GM10248 (cell line): ENCODE measurements at regions not wholly inside any gene's neighbourhood (a gene's known extent, or its start where the extent isn't known, plus 50 kb on each side); places are given as distances from the start of the nearest gene placed in this dataset.

Experiments used
- CTCF ChIA-PET: fragments of 300-600 bp; sonication (Branson Sonifier 250); formaldehyde crosslinking; extraction: SDS; loops from one replicate; lab custom pipeline; 2021; ENCODE audit warnings: antibody characterized with exemption; lab: Yijun Ruan, JAX
- POLR2A ChIA-PET: fragments of 350-650 bp; sonication (Branson Sonifier 250); formaldehyde crosslinking; extraction: SDS; loops from one replicate; lab custom pipeline; 2020; ENCODE audit warnings: antibody characterized with exemption; lab: Yijun Ruan, JAX
- DNase-seq: peaks from one replicate; pipeline ENCODE4 v3.0.0; 2012; ENCODE audit errors: extremely low spot score
- TF ChIP-seq, protein P1 (sequence below): IDR thresholded peaks from 2 replicates; pipeline ENCODE4 v1.5.1; 2012; ENCODE audit warnings: mild to moderate bottlenecking, low read depth; ENCODE audit errors: extremely low read depth, missing control alignments, control extremely low read depth

- TF ChIP-seq, protein P1, sequence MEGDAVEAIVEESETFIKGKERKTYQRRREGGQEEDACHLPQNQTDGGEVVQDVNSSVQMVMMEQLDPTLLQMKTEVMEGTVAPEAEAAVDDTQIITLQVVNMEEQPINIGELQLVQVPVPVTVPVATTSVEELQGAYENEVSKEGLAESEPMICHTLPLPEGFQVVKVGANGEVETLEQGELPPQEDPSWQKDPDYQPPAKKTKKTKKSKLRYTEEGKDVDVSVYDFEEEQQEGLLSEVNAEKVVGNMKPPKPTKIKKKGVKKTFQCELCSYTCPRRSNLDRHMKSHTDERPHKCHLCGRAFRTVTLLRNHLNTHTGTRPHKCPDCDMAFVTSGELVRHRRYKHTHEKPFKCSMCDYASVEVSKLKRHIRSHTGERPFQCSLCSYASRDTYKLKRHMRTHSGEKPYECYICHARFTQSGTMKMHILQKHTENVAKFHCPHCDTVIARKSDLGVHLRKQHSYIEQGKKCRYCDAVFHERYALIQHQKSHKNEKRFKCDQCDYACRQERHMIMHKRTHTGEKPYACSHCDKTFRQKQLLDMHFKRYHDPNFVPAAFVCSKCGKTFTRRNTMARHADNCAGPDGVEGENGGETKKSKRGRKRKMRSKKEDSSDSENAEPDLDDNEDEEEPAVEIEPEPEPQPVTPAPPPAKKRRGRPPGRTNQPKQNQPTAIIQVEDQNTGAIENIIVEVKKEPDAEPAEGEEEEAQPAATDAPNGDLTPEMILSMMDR = no peak
- CTCF ChIA-PET = interaction anchor here (1.2 to 3.3 kb wide), 4 partner anchors 9 to 136 kb away, joined by 3 to 22 read pairs (median 6); no protein-coding TSS in a partner anchor
- DNase-seq = peak; percentile 48
- POLR2A ChIA-PET = no interaction called here
Measured at GRCh38 chr13:46983881-46984280, 87.0 kb upstream of the HTR2A start.

DNA sequence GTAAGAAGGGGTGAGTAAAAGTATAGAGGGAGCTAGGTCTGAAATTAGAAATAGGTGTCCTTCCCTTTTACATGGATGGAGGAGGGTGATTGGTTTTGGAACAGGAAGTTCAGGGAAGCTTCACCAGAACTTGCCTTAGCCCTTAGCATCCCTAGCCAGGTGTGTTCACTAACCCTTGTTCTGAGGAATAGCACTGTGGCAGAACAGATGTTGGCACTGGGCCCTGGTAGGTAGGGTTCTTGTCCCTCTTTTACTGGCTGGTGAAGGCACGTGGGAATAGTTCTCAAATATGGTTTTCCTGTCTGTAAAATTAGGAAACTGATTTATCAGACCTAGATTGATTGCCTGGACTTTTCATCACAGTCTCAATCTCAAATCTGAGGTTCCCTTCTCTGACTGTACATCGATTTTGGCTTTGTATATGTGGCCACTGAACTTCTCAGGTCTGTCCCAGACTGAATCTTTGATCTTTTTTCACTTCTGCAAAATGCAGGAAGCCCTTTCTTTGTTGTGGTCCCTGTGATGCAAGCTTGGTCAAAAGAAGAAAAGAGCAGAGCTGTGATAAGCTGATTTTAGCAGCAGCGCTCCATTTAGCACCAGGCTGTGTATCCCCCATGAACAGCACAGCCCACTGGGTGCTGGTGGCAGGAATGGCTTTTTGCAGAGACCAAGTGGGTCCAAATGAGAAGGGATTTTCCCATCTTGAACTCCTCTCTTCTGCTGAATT is 86.2 kb upstream of the HTR2A start:
- CTCF ChIA-PET = interaction anchor here (1.0 to 3.3 kb wide), 5 partner anchors 9 to 135 kb away, joined by 3 to 22 read pairs (median 5); no protein-coding TSS in a partner anchor
- POLR2A ChIA-PET = no interaction called here
- peak; percentile 69 for DNase-seq
- TF ChIP-seq, protein P1 = no peak

DNA sequence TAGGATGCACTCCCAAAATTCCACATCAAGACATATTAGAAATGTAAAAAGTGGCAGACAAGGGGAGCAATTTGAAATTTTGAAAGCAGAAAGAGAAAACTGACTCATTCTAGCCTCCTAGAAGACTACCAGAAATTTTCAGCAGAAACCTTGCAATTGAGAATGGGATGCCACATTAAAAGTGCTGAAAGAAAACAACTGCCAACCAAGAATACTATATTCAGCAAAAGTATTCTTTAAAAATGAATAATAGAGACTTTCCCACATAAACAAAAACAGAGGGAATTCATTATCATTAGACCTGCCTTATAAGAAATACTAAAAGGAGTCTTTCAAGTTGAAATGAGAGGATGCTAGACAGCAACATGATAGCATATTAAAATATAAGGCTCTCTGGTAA is 78.3 kb upstream of the HTR2A start:
- DNase-seq = no peak
- TF ChIP-seq, protein P1 = no peak
- CTCF ChIA-PET = interaction anchor here (1.3 to 1.6 kb wide), 2 partner anchors 13 to 29 kb away, joined by 4 to 9 read pairs; no protein-coding TSS in a partner anchor
- POLR2A ChIA-PET = no interaction called here

- POLR2A ChIA-PET = no interaction called here
- DNase-seq = no peak
- CTCF ChIA-PET = no interaction called here
- TF ChIP-seq, protein P1 = no peak
Measured at GRCh38 chr13:46968450-46968849, 71.6 kb upstream of the HTR2A start.

- CTCF ChIA-PET = interaction anchor here (0.8 to 3.3 kb wide), 3 partner anchors 8 to 19 kb away, joined by 4 to 22 read pairs (median 4); no protein-coding TSS in a partner anchor
- DNase-seq = no peak
- TF ChIP-seq, protein P1 = no peak
Measured at GRCh38 chr13:46964789-46965527, 68.1 kb upstream of the HTR2A start.

GRCh38 chr13:46963904-46964303 is 67.1 kb upstream of the HTR2A start:
- POLR2A ChIA-PET = no interaction called here
- CTCF ChIA-PET = interaction anchor here (0.9 to 3.3 kb wide), 3 partner anchors 10 to 20 kb away, joined by 3 to 22 read pairs (median 21); no protein-coding TSS in a partner anchor

More at GRCh38 chr13:46964789-46965527, 68.1 kb upstream of the HTR2A start:
- POLR2A ChIA-PET = interaction anchor here (0.7 kb wide), 1 partner anchor 136 kb away, joined by 4 read pairs; no protein-coding TSS in a partner anchor

More at GRCh38 chr13:46963904-46964303, 67.1 kb upstream of the HTR2A start:
- no peak for DNase-seq
- TF ChIP-seq, protein P1 = no peak
